ENCODE measurements at regions not wholly inside any gene's neighbourhood (a gene's known extent, or its start where the extent isn't known, plus 50 kb on each side); places are given as distances from the start of the nearest gene placed in this dataset.

DNA sequence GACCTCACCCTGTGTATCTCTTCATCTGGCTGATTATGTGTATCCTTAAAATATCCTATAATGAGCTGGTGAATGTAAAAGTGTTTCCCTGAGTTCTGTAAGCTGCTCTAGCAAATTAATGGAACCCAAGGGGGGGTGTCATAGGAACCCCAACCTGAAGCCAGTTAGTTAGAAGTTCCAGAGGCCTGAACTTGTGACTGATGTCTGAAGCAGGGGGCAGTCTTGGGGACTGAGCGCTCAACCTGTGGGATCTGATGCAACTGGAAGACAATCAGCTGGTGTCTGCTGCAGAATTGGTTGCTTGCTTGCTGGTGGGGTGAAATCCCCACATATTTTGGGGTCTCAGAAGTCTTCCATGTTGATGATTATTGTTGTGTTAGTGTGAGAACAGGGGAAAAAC is 75.7 kb upstream of the NKD1 start:
- Histone ChIP-seq H3K27ac (ENCODE audit: extremely low read depth, low read depth, low read length) (no peak overlapping the region), H3K36me3 (ENCODE audit: control insufficient read depth in 2 of 2, insufficient read depth in 1 of 2, low read length in 2 of 2) (no peaks in the 10 kb centered on the region), H3K4me3 (ENCODE audit: low read depth, low read length) (no peak overlapping the region), H3K9me3 (ENCODE audit: control insufficient read depth, insufficient read depth, low read depth, low read length) (no peaks in the 10 kb centered on the region), H3K4me1 (ENCODE audit: control insufficient read depth, insufficient read depth, low read length) (peaks cover 3% of the 10 kb centered on the region; the same call in 1 of the 2 replicates)
- CTCF ChIA-PET = no interaction called here
- TF ChIP-seq ZFP37 (tag by site-specific recombination; IDR thresholded peaks at IDR 0.05) (no peak), MZF1 (tag by site-specific recombination; IDR thresholded peaks at IDR 0.05; ENCODE audit: borderline replicate concordance) (no peak), ZNF280C (tag by site-specific recombination; IDR thresholded peaks at IDR 0.05) (no peak), SP2 (tag by site-specific recombination; IDR thresholded peaks at IDR 0.05) (no peak)
- POLR2A ChIA-PET = no interaction called here

GRCh38 chr16:50470687-50471086 is 77.5 kb upstream of the NKD1 start:
- Histone ChIP-seq H3K27ac (ENCODE audit: extremely low read depth, low read depth, low read length) (no peak overlapping the region), H3K9me3 (ENCODE audit: control insufficient read depth, insufficient read depth, low read depth, low read length) (no peaks in the 10 kb centered on the region), H3K4me3 (ENCODE audit: low read depth, low read length) (no peak overlapping the region), H3K4me1 (ENCODE audit: control insufficient read depth, insufficient read depth, low read length) (peaks cover 3% of the 10 kb centered on the region; the same call in 1 of the 2 replicates), H3K36me3 (ENCODE audit: control insufficient read depth in 2 of 2, insufficient read depth in 1 of 2, low read length in 2 of 2) (no peaks in the 10 kb centered on the region)
- CTCF ChIA-PET = interaction anchor here (0.6 kb wide), 1 partner anchor 404 kb away, joined by 3 read pairs; no protein-coding TSS in a partner anchor
- POLR2A ChIA-PET = no interaction called here
- TF ChIP-seq SCRT1 (tag by site-specific recombination; IDR thresholded peaks at IDR 0.05; ENCODE audit: borderline replicate concordance) = no peak
- no peak for TF ChIP-seq ZNF133 (tag by site-specific recombination; IDR thresholded peaks at IDR 0.05)
- no peak for TF ChIP-seq ZBTB20 (tag by site-specific recombination; IDR thresholded peaks at IDR 0.05)
- TF ChIP-seq, protein P1, sequence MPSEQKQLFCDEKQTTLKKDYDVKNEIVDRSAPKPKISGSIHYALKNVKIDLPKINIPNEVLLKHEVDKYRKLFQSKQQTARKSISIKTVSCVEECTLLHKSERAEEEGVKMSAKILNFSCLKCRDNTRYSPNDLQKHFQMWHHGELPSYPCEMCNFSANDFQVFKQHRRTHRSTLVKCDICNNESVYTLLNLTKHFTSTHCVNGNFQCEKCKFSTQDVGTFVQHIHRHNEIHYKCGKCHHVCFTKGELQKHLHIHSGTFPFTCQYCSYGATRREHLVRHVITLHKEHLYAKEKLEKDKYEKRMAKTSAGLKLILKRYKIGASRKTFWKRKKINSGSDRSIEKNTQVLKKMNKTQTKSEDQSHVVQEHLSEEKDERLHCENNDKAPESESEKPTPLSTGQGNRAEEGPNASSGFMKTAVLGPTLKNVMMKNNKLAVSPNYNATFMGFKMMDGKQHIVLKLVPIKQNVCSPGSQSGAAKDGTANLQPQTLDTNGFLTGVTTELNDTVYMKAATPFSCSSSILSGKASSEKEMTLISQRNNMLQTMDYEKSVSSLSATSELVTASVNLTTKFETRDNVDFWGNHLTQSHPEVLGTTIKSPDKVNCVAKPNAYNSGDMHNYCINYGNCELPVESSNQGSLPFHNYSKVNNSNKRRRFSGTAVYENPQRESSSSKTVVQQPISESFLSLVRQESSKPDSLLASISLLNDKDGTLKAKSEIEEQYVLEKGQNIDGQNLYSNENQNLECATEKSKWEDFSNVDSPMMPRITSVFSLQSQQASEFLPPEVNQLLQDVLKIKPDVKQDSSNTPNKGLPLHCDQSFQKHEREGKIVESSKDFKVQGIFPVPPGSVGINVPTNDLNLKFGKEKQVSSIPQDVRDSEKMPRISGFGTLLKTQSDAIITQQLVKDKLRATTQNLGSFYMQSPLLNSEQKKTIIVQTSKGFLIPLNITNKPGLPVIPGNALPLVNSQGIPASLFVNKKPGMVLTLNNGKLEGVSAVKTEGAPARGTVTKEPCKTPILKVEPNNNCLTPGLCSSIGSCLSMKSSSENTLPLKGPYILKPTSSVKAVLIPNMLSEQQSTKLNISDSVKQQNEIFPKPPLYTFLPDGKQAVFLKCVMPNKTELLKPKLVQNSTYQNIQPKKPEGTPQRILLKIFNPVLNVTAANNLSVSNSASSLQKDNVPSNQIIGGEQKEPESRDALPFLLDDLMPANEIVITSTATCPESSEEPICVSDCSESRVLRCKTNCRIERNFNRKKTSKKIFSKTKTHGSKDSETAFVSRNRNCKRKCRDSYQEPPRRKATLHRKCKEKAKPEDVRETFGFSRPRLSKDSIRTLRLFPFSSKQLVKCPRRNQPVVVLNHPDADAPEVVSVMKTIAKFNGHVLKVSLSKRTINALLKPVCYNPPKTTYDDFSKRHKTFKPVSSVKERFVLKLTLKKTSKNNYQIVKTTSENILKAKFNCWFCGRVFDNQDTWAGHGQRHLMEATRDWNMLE (tag by site-specific recombination; conservative IDR thresholded peaks at IDR 0.05; ENCODE audit: low read depth) = no peak
- no peak for TF ChIP-seq ZNF707 (tag by site-specific recombination; IDR thresholded peaks at IDR 0.05)
- TF ChIP-seq SP3 (tag by site-specific recombination; IDR thresholded peaks at IDR 0.05) = no peak
- TF ChIP-seq SP2 (tag by site-specific recombination; IDR thresholded peaks at IDR 0.05) = no peak
- no peak for TF ChIP-seq ZNF670 (tag by site-specific recombination; IDR thresholded peaks at IDR 0.05; ENCODE audit: low read depth)
- TF ChIP-seq INSM2 (tag by site-specific recombination; IDR thresholded peaks at IDR 0.05) = no peak
- TF ChIP-seq ZBTB11 (tag by site-specific recombination; conservative IDR thresholded peaks at IDR 0.05; ENCODE audit: low read depth) = no peak
- TF ChIP-seq SALL2 (tag by site-specific recombination; IDR thresholded peaks at IDR 0.05; ENCODE audit: borderline replicate concordance) = no peak
- TF ChIP-seq ZNF600 (tag by site-specific recombination; IDR thresholded peaks at IDR 0.05) = no peak
- TF ChIP-seq, protein P2, sequence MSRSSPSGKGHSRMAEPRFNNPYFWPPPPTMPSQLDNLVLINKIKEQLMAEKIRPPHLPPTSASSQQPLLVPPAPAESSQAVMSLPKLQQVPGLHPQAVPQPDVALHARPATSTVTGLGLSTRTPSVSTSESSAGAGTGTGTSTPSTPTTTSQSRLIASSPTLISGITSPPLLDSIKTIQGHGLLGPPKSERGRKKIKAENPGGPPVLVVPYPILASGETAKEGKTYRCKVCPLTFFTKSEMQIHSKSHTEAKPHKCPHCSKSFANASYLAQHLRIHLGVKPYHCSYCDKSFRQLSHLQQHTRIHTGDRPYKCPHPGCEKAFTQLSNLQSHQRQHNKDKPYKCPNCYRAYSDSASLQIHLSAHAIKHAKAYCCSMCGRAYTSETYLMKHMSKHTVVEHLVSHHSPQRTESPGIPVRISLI (tag by site-specific recombination; IDR thresholded peaks at IDR 0.05) = no peak
- TF ChIP-seq ZNF488 (tag by site-specific recombination; IDR thresholded peaks at IDR 0.05) = no peak
- no peak for TF ChIP-seq ZNF596 (tag by site-specific recombination; IDR thresholded peaks at IDR 0.05)

Data from HEK293 (cell line).